GM18861 (cell line): ENCODE measurements at regions not wholly inside any gene's neighbourhood (a gene's known extent, or its start where the extent isn't known, plus 50 kb on each side); places are given as distances from the start of the nearest gene placed in this dataset.
"Not testable (repeated sequence)": the region's sequence is repeated elsewhere in the genome, so short reads cannot be mapped to it uniquely, and the experiment has no call there.

Experiments
- ATAC-seq: cut with Tn5 transposase; IDR thresholded peaks from one replicate; pipeline ENCODE4 v1.9.1; 2021; ENCODE audit not compliant: unreplicated experiment

DNA sequence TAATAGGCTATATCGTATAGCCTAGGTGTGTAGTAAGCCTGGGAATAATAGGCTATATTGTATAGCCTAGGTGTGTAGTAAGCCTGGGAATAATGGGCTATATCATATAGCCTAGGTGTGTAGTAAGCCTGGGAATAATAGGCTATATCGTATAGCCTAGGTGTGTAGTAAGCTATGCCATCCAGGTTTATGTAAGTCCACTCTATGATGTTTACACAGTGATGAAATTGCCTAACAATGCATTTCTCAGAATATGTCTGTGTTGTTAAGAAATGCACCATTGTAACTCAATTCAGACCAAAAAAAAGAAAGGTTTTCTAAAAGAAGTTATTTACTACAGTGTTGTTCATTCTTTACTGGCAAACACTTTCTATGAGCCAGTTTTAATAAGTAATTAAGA, 1387.2 kb downstream of the STIM2 start:
- no peak for ATAC-seq

- ATAC-seq: no peak
Observed at GRCh38 chr4:28248269-28248668, 1387.6 kb downstream of the STIM2 start.

GRCh38 chr4:28250646-28251045, 1390.0 kb downstream of the STIM2 start:
- no peak for ATAC-seq

DNA sequence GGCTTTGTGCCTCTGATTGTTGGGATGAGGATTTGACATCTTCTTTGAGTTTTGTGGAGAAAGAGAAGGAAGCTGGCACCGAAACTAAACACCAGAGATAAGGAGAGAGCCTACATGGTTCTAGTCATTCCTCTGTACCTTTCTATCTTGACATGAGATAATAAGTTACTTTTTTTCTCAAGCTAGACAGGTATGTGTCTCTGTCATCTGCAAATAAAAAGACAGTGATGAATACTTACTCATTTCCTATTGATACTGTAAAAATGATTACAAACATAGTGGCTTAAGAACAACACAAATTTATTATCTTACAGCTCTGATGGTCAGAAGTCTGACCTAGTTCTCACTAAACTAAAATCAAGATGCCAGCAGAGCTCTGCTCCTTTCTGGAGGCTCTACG, 1391.2 kb downstream of the STIM2 start:
- ATAC-seq: no peak

DNA sequence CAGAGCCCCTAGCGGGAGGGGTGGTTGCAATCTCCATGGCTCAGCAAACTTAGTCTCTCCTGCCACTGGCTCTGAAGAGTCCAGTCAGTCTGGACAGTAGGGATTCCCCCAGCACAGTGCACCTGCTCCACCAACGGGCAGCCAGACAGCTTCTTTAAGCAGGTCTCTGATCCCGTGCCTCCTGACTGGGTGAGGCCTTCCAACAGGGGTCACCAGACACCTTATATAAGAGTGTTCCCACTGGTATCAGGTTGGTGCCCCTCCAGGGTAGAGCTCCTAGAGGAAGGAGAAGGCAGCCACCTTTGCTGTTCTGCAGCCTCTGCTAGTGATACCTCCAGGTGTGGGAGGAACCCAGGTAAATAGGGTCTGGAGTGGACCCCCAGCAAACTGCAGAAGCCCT, 1393.4 kb downstream of the STIM2 start:
- ATAC-seq: no peak

DNA sequence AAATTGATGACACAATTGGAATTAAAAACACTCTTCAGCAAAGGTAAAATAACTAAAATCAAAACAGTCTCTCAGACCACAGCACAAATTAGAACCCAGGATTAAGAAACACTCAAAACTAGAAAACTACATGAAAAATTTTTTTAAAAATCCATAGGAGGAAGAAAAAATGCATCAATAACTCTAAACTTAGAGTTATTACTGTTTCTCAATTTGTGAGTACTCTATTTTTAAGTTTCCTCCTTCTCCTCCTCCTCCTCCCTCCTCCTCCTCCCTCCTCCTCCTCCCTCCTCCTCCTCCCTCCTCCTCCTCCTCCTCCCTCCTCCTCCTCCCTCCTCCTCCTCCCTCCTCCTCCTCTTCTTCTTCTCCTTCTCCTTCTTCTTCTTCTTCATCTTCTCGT, 1395.7 kb downstream of the STIM2 start:
- ATAC-seq: no peak

- no peak for ATAC-seq
Observed at GRCh38 chr4:28259951-28260350, 1399.3 kb downstream of the STIM2 start.

GRCh38 chr4:28267166-28267565, 1406.5 kb downstream of the STIM2 start:
- no peak for ATAC-seq

GRCh38 chr4:28269426-28269825, 1408.8 kb downstream of the STIM2 start:
- ATAC-seq: no peak

- no peak for ATAC-seq
Observed at GRCh38 chr4:28277931-28278330, 1417.3 kb downstream of the STIM2 start.

GRCh38 chr4:28278676-28279075, 1418.0 kb downstream of the STIM2 start:
- ATAC-seq: no peak

DNA sequence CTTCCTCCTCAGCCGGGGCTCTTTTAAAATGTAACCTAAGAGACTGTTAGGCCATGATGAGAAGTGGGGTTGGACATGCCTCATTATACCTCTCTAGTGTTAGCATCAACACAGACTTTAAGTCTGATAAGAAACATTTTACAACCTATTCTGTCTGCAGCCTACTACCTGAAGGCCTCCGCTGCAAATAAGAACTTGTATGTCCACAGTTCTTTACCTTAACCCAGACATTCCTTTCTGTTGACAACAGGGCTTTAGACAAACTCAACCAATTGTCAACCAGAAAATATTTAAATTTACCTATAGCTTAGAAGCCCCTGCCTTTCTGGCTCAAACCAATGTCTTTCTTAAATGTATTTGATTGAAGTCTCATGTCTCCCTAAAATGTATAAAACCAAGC, 1418.6 kb downstream of the STIM2 start:
- ATAC-seq: no peak

DNA sequence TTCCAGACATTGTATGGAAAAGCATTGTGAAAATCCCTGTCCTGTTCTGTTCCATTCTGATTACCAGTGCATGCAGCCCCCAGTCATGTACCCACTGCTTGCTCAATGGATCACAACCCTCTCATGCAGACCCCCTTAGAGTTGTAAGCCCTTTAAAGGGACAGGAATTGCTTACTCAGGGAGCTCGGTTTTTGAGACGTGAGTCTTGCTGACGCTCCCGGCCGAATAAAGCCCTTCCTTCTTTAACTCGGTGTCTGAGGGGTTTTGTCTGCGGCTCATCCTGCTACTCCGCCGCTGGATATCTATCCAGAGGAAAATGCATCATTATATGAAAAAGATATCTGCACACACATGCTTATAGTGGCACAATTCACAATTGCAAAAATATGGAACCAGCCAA, 1425.6 kb downstream of the STIM2 start:
- ATAC-seq: not testable (repeated sequence)

DNA sequence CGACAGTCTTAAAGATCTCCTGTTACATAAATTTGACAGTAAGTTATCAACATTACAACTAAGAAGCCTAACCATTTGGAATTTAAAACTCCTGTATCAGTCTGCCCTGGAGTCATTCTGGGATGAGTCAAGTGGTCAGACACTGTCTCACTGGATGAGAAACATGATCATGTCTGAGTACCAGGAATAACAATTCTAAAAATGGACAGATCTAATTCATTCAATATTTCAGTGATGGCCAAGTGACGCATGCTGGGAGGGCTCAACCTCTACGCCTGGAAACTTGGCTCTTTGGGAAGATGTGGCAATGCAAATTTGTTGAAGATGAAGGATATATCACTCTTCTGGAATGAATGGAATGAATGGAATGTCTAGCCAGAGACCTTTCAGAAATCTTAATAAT, 1427.2 kb downstream of the STIM2 start:
- no peak for ATAC-seq

GRCh38 chr4:28296239-28296638, 1435.6 kb downstream of the STIM2 start:
- ATAC-seq: no peak

DNA sequence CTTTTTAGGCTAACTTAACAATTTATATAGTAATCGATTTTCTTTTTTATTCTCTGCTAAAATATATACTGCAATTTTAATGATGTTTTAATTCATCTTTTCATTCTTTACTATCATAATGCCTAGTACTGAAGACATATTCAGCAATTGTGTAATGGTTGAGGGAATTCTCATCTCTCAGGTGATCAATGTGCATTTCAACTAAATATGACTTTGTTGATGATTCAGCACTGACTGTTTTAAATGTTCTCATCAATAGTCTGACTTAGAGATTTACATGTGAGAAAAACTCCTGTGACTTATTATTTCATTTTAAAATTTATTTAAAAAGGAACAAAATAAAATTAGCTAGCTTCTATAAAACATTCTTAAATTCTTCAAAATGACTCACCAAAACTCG, 1450.3 kb downstream of the STIM2 start:
- no peak for ATAC-seq

DNA sequence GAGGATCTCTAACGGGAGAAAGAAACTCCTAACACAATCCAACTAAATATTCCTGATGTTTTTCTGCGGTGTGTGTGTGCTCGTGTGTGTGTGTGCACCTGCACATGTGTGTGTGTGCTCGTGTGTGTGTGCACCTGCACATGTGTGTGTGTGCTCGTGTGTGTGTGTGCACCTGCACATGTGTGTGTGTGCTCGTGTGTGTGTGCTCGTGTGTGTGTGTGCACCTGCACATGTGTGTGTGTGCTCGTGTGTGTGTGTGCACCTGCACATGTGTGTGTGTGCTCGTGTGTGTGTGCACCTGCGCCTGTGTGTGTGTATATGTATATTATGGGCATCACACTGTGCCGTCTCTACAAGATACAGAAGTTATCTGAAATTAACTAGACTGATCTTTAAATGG, 1451.9 kb downstream of the STIM2 start:
- ATAC-seq: not testable (repeated sequence)

- no peak for ATAC-seq
Observed at GRCh38 chr4:28313729-28314713, 1453.4 kb downstream of the STIM2 start.

DNA sequence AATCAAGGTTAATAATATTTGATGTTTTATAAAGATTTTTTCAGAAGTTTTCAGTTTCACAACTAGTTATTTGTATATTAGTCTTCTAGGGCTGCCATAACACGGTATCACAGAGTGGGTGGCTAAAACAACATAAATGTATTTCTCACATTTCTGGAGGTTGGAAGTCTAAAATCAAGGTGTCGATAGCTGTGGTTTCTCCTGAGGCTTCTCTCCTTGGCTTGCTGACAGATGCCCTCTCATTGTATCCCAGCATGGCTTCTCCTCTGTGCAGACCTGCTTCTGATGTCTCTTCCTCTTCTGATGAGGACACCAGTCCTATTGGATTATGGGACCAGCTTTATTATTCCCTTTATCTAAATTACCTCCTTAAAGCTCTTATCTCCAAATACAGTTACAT, 1456.6 kb downstream of the STIM2 start:
- no peak for ATAC-seq

DNA sequence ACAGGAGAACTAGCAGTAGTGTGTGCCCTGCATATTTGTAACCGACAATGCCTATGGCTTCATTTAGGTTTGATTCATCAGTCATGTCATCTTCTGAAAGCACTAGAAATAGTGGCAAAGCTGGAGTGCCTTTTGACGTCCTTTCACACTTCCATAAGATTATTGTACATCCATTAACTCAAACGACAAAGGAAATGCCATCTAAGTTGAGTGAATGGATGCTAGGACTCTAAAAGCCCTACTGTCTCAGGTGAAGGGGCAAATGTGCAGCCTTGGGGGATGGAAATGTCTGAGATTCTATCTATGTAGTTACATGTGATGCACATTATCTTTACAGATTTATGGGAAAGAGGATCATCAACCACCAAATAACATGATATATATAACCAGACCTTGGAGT, 1473.6 kb downstream of the STIM2 start:
- no peak for ATAC-seq

DNA sequence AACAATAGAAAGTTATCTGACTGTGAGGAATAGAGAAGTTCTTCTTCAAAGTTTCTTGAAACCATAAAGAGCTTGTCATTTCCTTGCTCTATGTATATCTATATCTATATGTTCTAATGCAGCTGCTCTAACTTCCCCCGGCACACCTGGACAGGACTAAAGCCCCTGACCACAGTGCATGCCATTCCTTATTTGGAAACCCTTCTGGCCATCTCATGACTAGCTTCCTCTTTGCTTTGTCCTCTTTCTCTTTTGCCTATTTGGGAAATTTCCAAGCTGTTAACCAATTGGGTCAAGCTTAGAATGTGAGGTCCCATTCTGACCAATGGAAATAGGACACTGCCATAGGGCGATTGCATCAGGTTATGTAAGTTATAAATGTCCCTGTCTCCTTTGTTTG, 1481.1 kb downstream of the STIM2 start:
- ATAC-seq: no peak

DNA sequence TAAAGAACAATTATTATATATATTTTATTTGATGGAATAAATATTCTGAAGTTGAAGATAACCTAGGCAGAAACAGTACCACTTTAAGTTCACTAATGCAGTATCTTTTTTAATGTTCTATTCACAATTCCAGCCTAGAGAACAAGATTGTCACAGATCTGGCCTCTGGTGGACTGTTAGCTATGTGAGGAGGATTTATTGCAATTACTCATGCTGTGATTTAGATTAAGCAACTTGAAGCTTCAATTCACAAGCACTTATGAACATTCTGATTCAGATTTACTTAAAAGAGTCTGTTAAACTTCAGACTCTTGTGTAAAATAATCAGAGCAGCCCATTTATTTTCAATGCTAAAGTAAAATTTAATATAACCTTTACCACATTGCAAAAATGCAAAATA, 1489.8 kb downstream of the STIM2 start:
- no peak for ATAC-seq

DNA sequence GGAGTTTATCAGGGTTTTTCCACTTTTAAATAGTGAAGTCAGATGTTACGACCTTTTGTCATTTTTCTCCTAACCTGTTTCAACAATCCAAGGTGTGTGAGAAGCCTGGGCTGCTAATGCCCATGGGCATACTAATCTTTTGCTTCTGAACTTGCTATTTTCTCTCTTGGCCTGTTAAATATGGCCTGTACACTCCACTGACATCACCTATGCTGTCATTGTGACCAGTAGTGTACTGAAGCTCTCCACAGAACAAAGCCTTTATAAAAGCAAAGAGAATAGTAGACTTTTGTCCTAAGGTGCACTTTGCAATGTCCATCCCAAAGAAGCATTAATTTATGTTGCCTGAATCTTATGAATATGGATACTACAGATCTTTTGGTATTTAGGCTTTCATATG, 1490.5 kb downstream of the STIM2 start:
- no peak for ATAC-seq
